NCI-H524 treated with DMSO at 0.1 percent for 48 hours (cell line): ENCODE measurements at regions not wholly inside any gene's neighbourhood (a gene's known extent, or its start where the extent isn't known, plus 50 kb on each side); places are given as distances from the start of the nearest gene placed in this dataset.

ENCODE experiments used
- DNase-seq: peaks from one replicate; lab custom pipeline; 2025; lab: John Stamatoyannopoulos, UW

DNA sequence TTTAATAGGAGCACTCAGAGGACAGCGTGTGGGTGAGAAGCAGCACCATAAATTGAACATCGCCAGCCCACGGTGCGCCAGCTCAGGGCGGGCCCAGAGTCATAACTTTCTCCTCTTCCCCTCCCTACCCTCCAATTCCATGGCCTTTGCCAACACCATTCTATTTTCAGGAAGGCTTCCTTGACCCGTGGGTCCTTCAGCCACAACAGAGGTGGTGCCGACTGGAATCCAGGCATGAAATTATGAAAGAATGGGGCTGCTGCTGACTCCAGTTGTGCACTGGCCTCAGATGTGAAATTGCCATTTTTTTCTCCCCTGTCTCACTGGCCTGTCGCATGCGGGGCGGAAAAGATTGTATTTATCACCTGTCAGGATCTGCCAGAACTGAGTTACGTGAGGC is 345.9 kb downstream of the MIAT start:
- DNase-seq: no peak

DNA sequence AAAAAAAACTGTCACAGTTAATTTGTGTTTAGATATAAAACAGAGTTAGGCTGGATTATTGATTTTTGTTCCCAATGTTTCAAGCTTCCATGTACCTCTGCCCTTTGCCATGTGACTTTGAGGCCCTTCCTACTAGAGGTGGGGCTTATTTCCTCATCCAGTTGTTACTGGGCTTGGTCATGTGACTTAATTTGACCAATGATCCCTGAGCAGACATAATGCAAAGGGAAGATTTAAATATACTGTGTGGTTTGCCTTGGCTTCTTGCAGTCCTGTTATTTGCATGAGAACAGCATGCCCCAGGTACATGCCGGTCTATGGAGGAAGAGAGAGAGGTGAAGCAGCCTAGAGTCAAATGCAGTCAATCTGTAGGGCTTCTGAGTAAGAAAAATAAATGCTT is 347.0 kb downstream of the MIAT start:
- DNase-seq: no peak

DNA sequence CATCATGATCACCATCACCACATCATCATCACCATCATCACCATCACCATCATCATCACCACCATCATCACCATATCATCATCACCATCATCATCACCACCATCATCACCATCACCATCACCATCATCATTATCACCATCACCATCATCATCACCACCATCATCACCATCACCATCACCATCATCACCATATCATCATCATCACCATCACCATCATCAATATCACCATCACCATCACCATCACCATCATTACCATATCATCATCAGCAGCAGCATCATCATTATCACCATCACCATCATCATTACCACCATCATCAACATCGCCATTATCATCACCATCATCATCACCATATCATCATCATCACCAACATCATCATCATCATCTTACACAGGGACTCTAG is 351.1 kb downstream of the MIAT start:
- no peak for DNase-seq

DNA sequence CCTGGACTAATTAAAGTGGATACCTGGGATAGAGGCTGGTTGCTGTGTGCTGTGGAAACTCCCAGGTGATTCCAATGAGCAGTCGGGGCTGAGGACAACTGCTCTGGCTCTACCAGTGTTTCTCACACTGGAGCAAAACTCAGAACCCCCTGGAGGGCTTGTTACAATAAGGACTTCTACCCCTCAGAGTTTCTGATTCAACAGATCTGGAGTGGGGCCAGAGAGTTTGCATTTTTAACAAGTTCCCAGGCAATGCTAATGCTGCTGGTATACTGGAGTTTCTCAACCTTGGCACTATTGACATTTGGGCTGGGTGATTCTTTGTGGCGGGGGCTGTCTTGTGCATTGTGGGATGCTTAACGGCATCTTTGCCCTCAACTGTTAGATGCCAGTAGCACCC is 353.7 kb downstream of the MIAT start:
- no peak for DNase-seq

DNA sequence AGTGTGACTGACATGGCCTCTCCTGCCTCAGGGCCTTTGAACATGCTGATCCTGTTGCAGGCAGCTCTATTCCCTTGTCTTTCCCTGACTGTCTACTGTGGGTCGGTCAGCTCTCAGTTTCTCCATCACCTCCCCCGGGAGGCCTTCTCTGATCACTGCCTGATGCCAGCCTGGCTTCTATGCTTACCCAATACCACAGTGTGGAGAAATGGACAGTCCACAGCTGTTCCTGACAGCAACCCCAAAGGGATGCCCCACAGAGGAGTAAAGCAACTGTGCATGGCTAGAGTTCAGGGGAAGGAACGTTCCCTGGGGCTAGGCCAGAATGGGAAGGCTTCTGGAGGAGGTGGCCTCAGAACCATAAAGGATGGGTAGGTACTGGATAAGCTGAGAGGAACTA is 354.3 kb downstream of the MIAT start:
- no peak for DNase-seq

DNA sequence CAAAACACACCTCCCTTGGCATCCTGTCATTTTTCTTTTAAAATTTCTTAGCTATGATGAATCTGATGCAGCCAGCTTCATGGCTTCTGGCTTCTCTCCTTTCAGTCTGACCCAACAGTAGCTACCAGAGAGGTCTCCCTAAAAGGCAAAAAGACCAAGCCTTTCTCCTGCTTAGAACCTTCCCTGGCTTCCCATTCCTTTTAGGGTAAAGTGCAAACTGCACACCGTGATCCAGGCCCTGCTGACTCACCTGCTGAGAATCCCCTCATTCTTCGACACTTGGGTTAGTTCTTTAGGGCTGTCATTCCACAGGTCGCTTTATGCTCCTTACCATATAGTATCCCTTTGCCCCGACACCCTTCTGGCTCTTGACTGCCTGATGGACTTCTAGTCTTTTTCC is 362.4 kb downstream of the MIAT start:
- no peak for DNase-seq

DNA sequence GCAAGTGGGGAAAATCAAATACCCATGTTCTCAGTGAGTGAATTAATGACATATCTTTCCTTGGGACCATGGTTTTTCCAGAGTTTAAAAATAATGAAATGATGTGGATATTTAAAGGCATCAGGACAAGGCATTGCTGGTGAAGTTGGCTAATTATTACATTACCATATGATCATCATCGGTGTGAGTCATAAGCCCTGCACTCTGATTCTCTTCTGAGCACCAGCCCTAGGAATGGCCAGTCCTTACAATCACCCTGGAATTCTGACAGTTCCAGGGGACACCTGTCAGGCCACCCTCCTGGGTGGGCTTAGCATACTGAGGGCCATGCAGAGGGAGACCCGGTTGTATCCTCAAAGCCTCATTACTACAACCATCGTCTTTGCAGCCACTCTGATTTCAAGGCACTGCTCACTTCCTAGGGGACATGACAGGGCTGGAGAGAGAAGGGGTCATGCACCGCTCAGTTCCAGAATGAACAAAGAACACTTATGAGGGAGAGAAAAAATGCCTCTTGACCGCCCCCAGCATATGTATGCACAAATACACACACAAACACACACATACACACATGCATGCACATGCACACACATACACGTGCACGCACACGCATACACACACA is 365.0 kb downstream of the MIAT start:
- no peak for DNase-seq

DNA sequence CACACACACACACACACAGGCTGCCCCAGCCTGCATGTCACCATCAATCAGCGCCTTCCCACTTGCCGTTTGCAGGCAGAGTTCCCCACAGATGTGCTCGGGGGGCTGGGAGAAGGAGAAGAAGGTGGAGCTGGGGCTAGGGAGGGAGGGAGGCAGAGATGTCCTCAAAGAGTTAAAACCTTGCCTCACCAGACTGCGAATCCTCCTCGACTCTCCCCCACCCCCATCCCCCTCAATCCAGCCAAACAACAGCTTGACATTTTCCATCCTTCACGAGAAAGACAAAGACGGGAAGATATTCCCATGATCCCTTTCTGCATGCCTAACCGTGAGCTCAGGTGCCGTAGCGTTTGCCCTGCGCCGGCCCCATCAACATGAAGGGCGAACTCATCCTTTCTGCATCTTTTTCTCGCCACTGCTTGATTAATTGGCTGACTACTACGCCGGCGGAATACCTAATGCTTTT is 365.5 kb downstream of the MIAT start:
- no peak for DNase-seq

DNA sequence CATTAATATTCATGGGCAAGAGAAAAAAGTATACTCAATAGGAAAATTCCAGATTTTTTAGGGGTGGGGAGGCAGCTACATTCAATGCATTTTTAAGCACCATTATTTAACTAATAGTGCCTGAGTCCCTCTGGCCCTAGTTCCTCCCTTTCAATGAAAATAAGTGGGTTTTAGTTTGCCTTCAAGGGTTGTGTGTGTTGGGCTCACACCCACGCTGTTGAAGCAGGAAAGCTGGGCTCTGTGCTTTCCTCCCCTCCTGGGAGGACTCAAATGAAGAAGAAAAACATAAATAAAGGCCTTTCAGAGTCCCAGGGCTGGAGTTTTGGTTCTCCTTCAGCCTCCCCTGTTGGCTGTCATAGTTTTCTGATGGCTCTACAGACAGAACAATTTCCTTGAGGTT is 366.2 kb downstream of the MIAT start:
- no peak for DNase-seq

DNA sequence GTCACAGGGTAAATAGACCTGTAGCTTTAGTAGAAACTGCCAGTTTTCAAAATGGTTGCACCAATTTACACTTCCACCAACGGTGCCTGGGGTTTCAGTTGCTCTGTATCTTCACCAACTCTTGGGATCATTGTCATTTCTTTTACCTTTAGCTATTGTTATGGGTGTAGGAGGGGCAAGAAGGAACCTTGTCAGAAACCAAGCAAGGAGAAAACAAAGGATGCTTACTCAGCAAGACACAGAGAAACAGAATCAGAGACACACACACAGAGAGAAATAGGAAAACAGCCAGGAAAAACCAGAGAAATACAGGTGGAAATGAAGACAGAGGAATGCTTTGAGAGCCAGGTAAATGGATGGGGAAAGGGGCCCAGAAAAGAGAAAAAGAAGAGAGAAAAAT is 367.6 kb downstream of the MIAT start:
- DNase-seq: no peak

DNA sequence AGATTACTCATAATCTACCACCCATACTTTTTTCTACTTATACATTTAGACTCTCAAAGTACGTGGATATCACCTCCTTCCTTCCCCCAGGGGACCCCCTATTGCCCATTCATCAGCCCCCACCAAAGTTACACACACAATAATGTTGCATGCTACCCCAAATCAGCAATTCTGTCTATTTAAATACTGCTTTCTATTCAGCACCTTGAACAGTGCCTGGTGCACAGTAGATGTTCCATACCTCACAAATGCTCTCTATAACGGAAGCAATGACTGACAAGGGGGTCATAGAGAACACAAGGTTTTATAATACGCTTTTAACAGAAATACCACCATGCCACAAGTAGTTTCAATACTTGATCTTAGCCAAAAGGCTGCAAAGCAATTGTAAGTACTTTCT is 370.7 kb downstream of the MIAT start:
- DNase-seq: no peak

DNA sequence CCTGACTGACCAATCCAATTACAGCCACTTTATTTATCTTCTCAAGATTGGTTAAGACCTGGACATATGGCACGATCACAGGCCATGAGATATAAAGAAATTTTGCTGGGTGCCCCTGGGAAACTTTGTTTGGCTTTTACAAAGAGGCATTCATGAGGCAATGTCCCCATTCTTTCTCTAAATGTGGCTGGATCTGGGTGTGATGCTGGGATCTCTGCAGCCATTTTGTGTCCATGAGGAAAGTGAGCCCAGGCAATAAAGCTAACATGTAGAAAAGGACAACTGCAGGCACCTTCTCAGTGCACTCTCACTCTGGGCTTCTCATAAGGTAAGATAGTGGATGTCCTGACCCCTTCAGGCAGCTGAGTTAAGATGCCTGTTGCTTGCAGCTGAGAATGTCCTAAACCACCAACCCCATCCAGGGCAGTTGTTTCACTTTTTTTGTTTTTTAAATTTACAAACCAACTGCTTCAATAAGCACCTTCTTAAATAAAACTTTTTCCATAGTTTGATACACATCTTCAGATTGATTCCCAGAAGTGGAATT is 372.3 kb downstream of the MIAT start:
- no peak for DNase-seq

DNA sequence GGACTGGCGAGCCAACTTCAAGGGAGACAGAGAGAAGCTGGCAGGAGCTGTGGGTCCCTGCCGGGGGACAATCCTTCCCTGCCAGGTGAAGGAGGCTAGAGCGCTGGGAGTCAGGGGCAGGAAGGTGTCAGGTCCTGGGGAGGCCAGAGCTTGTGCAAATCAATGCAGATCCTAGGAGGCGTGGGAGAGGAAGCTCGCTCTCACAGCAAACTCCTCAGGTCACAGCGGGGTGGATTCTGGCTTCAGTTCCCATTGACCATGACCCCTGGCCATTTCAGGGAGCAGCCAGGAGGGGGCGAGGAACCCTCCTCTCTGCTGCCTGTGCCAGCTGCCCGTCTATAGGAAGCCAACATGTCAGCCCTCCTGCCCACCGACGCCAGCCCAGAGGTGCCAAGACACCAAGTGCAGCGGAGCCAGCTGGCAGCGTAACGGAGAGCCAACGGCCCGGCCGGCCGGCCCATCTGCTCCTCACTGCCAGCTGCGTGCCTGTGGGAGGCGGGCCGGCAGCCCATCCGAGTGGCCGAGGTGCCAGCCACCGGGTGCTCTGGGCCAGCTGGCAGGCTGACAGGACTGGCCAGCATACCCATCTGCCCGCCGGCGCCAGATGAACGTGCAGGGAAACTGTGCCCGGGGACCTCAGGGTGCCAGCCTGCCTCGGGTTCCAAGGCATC is 374.8 kb downstream of the MIAT start:
- peak; percentile 82 for DNase-seq

DNA sequence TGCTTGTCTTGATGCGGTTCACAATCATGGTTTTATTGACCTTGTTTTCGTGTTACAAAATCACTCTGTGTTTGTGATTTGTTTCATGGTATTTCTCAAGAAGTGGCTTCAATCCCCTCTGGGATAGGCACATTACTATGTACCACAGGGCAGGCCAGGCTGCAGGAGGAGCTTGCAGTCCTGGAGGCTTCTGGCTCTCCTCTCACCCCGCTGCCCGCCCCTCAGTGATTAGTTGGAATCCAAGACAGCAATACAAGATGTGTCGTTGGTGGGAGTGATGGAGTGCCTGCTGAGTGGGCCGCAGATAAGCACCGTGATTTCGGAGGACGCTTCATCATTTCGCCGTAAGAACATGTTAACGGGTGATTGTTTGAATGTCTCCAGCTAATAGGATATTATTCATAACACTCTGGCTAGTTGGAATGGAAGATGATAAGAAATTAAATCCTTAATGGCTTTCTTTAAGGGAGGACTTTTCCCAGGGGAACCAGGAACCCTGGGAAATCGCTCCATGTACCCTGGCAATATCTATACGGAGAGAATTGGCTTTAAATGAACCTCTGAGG is 384.4 kb downstream of the MIAT start:
- DNase-seq: no peak

DNA sequence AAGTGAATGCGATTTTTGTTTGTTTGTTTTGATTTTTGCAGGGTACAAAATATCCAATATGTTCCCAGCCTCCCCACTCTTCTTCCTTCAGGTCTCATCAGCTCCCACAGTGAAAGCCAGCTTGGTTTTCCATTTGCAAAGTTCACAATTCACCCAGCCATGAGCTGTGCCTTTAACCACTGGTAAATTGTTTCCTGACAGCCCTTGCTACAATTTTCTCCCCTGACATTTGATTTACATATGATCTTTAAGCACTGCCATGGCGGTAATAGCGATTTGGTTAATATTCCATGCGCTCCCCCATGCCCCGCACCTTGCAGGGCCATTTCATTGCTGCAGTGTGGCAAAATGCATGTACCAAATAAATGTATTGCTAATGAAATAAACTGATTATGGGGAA is 385.9 kb downstream of the MIAT start:
- DNase-seq: no peak

DNA sequence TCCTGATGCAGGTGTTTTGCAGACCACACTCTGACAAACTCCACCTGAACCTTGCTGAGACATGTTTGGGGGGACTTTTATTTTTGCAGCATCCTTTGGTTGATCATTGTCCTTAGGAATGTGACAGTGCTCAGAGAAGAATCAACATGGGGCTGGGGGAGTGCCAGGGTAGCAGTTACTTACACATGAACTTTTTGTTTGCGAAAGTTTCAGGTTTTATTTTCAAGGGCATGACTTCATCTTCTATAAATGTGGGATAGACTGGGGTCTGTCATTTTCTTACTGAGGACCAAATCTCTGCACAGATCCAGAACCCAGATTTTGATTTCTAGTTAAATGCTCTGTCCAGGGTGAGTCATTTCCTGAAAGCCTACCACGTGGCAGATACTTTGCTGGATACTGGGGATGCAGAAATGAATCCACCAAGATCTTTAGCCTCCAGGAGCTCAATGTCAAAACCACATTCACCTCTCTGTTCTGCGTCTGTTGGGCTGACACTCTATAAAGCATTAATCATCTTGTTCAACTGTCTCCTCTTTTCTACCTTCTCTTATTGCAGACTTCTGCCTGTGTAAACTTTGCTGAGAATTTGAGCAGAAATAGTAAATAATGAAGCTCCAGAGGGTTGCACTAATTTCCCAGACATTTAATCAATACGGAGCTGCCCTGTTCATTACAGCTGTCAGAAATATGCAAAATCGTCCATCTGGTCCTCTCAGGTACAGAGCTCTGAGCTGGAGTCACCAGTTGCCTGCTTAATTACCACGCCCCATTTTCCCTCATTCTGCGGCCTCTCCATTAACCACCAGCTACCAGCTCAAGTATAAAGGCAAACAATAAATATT is 387.9 kb downstream of the MIAT start:
- peak; percentile 3 for DNase-seq

DNA sequence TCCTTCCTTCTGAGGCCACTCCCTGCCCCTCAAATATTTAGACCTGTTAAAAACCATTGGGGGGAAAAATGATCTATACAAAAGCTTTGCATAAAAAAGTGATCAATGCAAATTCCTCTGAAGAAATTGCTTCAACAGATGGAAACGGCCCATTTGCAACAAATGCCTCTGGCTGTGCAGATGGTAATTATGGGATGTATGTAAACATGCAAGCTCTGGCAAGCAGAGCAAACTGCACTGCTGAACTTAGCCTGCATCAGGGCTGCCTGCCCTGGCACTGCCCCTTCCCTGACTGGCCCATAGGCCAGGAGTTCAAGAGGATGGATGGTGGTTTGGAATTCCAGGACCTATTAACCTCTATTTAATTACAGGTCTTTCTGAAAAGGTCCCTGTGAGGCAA is 388.7 kb downstream of the MIAT start:
- no peak for DNase-seq

DNA sequence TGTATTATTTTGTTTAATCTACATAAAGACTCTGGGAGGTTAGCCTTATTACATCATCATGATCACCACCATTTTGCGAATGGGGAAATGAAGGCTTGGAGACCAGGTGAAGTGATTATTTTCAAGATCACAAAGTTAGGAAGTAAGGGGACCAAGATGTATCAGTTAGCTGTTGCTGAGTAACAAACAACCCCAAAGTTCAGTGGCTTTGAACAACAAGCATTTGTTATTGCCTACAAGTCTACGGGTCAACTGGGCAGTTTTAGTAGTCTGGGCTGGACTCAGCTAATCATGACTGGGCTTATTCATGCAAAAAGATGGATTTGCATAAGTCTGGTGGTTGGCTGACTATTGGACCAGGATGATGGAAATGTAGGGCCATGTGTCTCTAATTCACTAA is 389.2 kb downstream of the MIAT start:
- DNase-seq: no peak

DNA sequence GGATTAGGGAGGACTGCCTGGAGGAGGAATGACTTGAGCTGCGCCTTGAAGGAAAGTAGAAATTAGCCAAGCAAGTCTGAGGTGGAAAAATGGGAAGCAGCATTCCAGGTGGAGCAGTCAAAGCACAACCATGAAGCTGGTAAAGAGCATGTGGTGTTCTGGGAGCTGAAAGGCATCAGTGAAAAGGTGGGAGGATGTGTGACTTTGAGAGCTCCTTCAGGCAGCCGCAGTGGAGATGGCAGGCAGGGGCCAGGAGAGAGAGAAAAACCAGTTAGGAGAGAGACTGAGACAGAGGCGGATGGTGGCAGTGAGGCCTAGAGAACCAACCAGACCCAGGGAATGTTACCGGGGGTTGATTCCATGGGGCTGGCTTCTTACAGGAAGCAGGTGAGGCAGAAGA is 393.4 kb downstream of the MIAT start:
- DNase-seq: no peak

DNA sequence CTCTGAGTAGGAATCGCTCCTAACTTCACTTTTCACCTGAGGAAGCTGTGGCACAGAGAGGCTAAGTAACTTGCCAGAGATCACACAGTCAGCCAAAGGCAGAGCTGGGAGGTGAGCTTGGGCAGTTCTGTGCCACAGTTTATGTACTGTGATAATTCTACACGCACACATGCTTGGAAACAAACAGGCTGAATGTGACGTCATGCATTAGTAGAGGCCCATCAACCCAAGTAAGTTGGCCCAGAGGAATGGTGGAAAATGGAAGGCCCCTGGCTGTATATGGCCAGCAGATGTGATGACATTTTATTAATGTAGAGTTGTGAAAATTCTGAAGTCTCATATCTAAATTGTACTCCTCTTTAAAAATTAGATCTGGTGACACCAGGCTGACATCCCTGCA is 394.0 kb downstream of the MIAT start:
- no peak for DNase-seq

DNA sequence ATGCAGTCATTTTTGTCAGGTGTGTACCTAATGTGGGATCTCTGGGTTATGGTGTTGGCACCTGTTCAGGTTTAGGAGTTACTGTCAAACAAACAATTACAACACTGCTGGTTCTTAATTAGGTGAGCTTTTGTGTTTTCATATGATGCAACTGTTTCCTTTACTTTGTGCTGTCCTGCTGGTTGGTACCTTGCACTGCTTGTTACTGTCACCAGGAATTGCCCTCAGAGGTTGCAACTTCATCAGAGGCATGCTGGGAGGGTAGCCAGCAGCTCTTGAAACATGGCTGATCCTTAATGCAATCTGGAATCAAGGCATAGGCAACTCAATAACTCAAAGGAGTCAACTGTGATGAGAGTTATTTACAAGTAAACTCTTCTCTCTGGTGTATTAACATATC is 400.3 kb downstream of the MIAT start:
- DNase-seq: no peak

DNA sequence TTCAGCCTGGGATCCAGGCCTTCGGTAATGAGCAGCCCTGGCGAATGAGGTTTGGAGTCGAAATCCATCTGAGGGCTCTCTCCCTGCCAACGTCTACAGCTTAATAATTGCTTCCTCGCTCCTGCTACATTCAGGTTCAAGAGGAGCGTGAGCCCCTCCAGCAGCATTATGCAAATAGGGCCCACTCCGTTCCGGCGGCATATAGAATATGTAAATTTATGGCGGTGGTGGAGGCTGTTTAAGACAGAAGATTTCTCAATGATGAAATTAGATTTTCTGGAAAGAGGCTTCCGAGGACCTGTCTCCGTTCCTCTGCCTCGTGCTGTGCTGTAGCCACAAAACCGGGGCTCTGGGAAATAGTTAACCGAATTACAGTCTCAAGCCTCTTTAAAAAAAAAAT is 402.8 kb downstream of the MIAT start:
- DNase-seq: no peak

DNA sequence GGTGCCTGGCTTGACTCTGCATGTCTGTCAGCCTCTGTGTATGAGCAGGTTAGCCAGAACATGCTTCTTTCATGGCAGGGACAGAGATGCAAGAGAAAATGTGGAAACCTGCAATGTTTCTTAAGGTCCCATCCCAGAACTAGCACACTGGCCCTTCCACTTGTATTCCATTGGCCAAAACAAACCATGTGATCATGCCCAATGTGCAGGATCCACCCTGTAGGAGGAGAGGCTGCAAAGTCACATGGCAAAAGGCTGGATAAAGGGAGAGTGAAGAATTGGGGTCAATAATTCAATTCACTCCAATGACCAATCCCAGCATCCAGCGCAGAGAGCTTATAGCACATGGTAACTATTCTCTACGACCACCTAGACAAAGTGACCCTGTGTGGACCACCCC is 405.5 kb downstream of the MIAT start:
- DNase-seq: no peak
